ENCODE measurements at regions not wholly inside any gene's neighbourhood (a gene's known extent, or its start where the extent isn't known, plus 50 kb on each side); places are given as distances from the start of the nearest gene placed in this dataset.

DNA sequence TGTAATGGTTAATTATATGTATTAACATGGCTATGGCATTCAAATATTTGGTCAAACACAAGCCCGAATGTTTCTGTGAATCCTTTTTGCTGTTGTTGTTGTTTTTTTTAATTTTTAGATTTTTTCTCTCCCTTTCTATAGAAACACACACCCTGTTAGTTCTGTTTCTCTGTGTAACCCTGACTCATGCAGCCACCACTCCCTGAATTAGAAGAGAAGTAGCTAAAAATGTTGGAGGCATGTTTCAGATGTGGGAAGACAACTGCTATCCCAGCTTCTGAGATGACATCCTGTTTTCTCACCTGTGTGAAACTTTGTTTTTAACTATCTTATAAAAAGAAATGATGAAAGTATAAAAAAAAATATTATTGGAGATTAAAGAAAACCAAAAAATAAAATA, 219.6 kb upstream of the RGPD4 start:
- no peak overlapping the region for H3K27ac ChIP-seq (ENCODE audit: low read length)
- ATAC-seq (ENCODE audit: insufficient read depth, low read depth) = no peak
- no peak overlapping the region for H3K9ac ChIP-seq (ENCODE audit: low read depth, low read length)
- H3K36me3 ChIP-seq (ENCODE audit: insufficient read depth, low read length) = no peaks in the 10 kb centered on the region
- DNase-seq = no peak
- H2AFZ ChIP-seq (ENCODE audit: low read depth, low read length) = no peak overlapping the region
- no peak for TF ChIP-seq EZH2 (IDR thresholded peaks at IDR 0.05; ENCODE audit: borderline replicate concordance, low read depth, low read length, severe bottlenecking)
- TF ChIP-seq, protein P1, sequence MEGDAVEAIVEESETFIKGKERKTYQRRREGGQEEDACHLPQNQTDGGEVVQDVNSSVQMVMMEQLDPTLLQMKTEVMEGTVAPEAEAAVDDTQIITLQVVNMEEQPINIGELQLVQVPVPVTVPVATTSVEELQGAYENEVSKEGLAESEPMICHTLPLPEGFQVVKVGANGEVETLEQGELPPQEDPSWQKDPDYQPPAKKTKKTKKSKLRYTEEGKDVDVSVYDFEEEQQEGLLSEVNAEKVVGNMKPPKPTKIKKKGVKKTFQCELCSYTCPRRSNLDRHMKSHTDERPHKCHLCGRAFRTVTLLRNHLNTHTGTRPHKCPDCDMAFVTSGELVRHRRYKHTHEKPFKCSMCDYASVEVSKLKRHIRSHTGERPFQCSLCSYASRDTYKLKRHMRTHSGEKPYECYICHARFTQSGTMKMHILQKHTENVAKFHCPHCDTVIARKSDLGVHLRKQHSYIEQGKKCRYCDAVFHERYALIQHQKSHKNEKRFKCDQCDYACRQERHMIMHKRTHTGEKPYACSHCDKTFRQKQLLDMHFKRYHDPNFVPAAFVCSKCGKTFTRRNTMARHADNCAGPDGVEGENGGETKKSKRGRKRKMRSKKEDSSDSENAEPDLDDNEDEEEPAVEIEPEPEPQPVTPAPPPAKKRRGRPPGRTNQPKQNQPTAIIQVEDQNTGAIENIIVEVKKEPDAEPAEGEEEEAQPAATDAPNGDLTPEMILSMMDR (IDR thresholded peaks at IDR 0.05; ENCODE audit: borderline replicate concordance, extremely low read depth, low read length, poor library complexity, severe bottlenecking) = no peak
- H3K4me3 ChIP-seq (ENCODE audit: low read depth in 1 of 2, low read length in 2 of 2) = no peak overlapping the region
- H3K27me3 ChIP-seq (ENCODE audit: insufficient read depth, low read length, poor library complexity) = no peaks in the 10 kb centered on the region
- no peaks in the 10 kb centered on the region for H3K9me3 ChIP-seq (ENCODE audit: insufficient read depth, low read length, severe bottlenecking)
- H3K4me1 ChIP-seq (ENCODE audit: insufficient read depth, low read length) = no peaks in the 10 kb centered on the region
- no peak overlapping the region for H3K4me2 ChIP-seq (ENCODE audit: insufficient read depth, low read length)
- no peaks in the 10 kb centered on the region for H3K79me2 ChIP-seq (ENCODE audit: insufficient read depth, low read length)
- no peaks in the 10 kb centered on the region for H4K20me1 ChIP-seq (ENCODE audit: insufficient read depth, low read length)

DNA sequence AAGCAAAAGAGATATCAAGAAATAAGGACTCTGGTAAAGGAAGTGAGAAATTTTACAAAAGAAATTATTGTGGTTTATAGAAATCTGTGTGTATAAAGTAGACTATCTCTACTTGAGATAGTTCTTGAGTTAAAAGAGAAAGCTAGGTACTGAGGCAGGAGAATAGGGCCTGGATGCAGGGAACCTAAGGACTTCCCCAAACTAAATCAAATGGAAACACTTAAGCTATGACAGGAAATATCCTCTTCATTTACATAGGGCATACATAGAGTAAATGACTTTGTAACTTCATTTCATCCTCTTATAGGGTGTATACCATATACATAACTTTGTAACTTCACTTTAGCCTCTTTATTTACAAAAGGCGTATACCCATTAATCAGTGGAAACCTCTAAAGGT, 219.2 kb upstream of the RGPD4 start:
- Histone ChIP-seq H3K79me2 (ENCODE audit: insufficient read depth, low read length) (no peaks in the 10 kb centered on the region), H3K4me2 (ENCODE audit: insufficient read depth, low read length) (no peak overlapping the region), H2AFZ (ENCODE audit: low read depth, low read length) (no peak overlapping the region), H3K9ac (ENCODE audit: low read depth, low read length) (no peak overlapping the region), H3K27ac (ENCODE audit: low read length) (no peak overlapping the region), H3K27me3 (ENCODE audit: insufficient read depth, low read length, poor library complexity) (no peaks in the 10 kb centered on the region), H4K20me1 (ENCODE audit: insufficient read depth, low read length) (no peaks in the 10 kb centered on the region), H3K36me3 (ENCODE audit: insufficient read depth, low read length) (no peaks in the 10 kb centered on the region), H3K4me1 (ENCODE audit: insufficient read depth, low read length) (no peaks in the 10 kb centered on the region), H3K9me3 (ENCODE audit: insufficient read depth, low read length, severe bottlenecking) (no peaks in the 10 kb centered on the region), H3K4me3 (ENCODE audit: low read depth in 1 of 2, low read length in 2 of 2) (no peak overlapping the region)
- DNase-seq (no peak), ATAC-seq (ENCODE audit: insufficient read depth, low read depth) (no peak)
- TF ChIP-seq, protein P1 (IDR thresholded peaks at IDR 0.05; ENCODE audit: borderline replicate concordance, extremely low read depth, low read length, poor library complexity, severe bottlenecking) = no peak
- no peak for TF ChIP-seq EZH2 (IDR thresholded peaks at IDR 0.05; ENCODE audit: borderline replicate concordance, low read depth, low read length, severe bottlenecking)

DNA sequence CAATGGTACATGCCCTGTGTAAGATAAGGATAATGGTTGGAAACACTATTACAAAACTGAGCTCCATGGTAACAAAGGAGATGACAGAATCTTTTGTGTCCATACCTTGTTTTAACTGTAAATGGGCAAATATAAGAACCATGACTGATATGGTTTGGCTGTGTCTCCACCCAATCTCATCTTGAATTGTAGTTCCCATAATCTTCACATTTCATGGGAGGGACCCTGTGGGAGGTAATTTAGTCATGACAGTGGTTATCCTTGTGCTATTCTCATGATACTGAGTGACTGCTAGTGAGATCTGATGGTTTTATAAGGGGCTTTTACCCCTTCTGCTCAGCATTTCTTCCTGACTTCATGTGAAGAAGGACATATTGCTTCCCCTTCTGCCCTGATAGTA, 211.7 kb upstream of the RGPD4 start:
- TF ChIP-seq, protein P1 (IDR thresholded peaks at IDR 0.05; ENCODE audit: borderline replicate concordance, extremely low read depth, low read length, poor library complexity, severe bottlenecking) = no peak
- TF ChIP-seq EZH2 (IDR thresholded peaks at IDR 0.05; ENCODE audit: borderline replicate concordance, low read depth, low read length, severe bottlenecking) = no peak
- H3K4me3 ChIP-seq (ENCODE audit: low read depth in 1 of 2, low read length in 2 of 2) = no peak overlapping the region
- DNase-seq = no peak
- H3K9me3 ChIP-seq (ENCODE audit: insufficient read depth, low read length, severe bottlenecking) = peaks cover 13% of the 10 kb centered on the region
- H4K20me1 ChIP-seq (ENCODE audit: insufficient read depth, low read length) = no peaks in the 10 kb centered on the region
- H3K27ac ChIP-seq (ENCODE audit: low read length) = no peak overlapping the region
- H3K27me3 ChIP-seq (ENCODE audit: insufficient read depth, low read length, poor library complexity) = no peaks in the 10 kb centered on the region
- no peaks in the 10 kb centered on the region for H3K4me1 ChIP-seq (ENCODE audit: insufficient read depth, low read length)
- H2AFZ ChIP-seq (ENCODE audit: low read depth, low read length) = no peak overlapping the region
- H3K36me3 ChIP-seq (ENCODE audit: insufficient read depth, low read length) = no peaks in the 10 kb centered on the region
- H3K79me2 ChIP-seq (ENCODE audit: insufficient read depth, low read length) = no peaks in the 10 kb centered on the region
- H3K4me2 ChIP-seq (ENCODE audit: insufficient read depth, low read length) = no peak overlapping the region
- no peak overlapping the region for H3K9ac ChIP-seq (ENCODE audit: low read depth, low read length)
- no peak for ATAC-seq (ENCODE audit: insufficient read depth, low read depth)

DNA sequence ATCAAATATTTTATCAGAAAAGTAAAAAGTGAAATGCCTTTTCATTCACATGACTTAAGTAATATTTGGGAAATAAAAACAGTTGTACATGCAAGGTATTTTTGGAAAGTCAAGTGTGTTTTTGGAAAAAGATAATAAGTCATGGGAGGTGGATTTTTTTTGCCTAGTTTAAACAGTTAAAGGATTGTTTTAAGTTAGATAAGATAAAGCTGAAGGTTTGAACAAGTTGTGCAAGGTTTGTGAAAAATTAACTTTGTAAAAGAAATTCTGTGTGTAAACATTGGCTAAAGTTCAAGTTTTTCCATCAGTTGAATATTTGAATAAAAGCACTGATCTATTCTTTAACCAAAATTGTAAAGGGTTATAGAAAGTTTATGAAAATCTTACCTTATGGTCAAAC, 207.9 kb upstream of the RGPD4 start:
- H3K27me3 ChIP-seq (ENCODE audit: insufficient read depth, low read length, poor library complexity) = no peaks in the 10 kb centered on the region
- H3K27ac ChIP-seq (ENCODE audit: low read length) = no peak overlapping the region
- H2AFZ ChIP-seq (ENCODE audit: low read depth, low read length) = no peak overlapping the region
- DNase-seq = no peak
- no peaks in the 10 kb centered on the region for H3K79me2 ChIP-seq (ENCODE audit: insufficient read depth, low read length)
- H3K36me3 ChIP-seq (ENCODE audit: insufficient read depth, low read length) = no peaks in the 10 kb centered on the region
- H3K9me3 ChIP-seq (ENCODE audit: insufficient read depth, low read length, severe bottlenecking) = peaks cover 16% of the 10 kb centered on the region
- H4K20me1 ChIP-seq (ENCODE audit: insufficient read depth, low read length) = no peaks in the 10 kb centered on the region
- no peaks in the 10 kb centered on the region for H3K4me1 ChIP-seq (ENCODE audit: insufficient read depth, low read length)
- no peak for ATAC-seq (ENCODE audit: insufficient read depth, low read depth)
- no peak overlapping the region for H3K9ac ChIP-seq (ENCODE audit: low read depth, low read length)
- no peak overlapping the region for H3K4me2 ChIP-seq (ENCODE audit: insufficient read depth, low read length)
- no peak overlapping the region for H3K4me3 ChIP-seq (ENCODE audit: low read depth in 1 of 2, low read length in 2 of 2)
- no peak for TF ChIP-seq EZH2 (IDR thresholded peaks at IDR 0.05; ENCODE audit: borderline replicate concordance, low read depth, low read length, severe bottlenecking)
- TF ChIP-seq, protein P1 (IDR thresholded peaks at IDR 0.05; ENCODE audit: borderline replicate concordance, extremely low read depth, low read length, poor library complexity, severe bottlenecking) = no peak
